HepG2 (cell line): ENCODE measurements at regions not wholly inside any gene's neighbourhood (a gene's known extent, or its start where the extent isn't known, plus 50 kb on each side); places are given as distances from the start of the nearest gene placed in this dataset.

Experiments used
- ATAC-seq: fragments of 200-7000 bp; cut with Tn5 transposase; 3 replicates; pipeline ENCODE4 v1.9.1; 2020; ENCODE audit warnings: mild to moderate bottlenecking, moderate library complexity
- BruUV-seq: library from RNA; stranded (reverse); fragments of 400-500 nt; replicated peaks from 2 replicates; lab custom pipeline; 2021; lab: Mats Ljungman, UMichigan
- CTCF ChIA-PET: fragments of 300-600 bp; formaldehyde crosslinking; extraction: SDS; loops from one replicate; lab custom pipeline; 2021; ENCODE audit warnings: low total read pairs, inconsistent platforms, low intra/inter-chr PET ratio; lab: Yijun Ruan, JAX
- POLR2A ChIA-PET: fragments of 350-600 bp; sonication (Branson Sonifier 250); formaldehyde crosslinking; loops from one replicate; lab custom pipeline; 2020; ENCODE audit warnings: antibody characterized with exemption, inconsistent platforms; lab: Yijun Ruan, JAX
- DNase-seq: peaks from one replicate; pipeline ENCODE4 v3.0.0-alpha.2; 2015; ENCODE audit warnings: low spot score
- FAIRE-seq: peaks from 3 replicates; lab custom pipeline; 2011; peaks lifted over from hg19 to GRCh38; lab: Jason Lieb, UNC
- H2AFZ ChIP-seq: one replicate; pipeline ENCODE4 v1.6.1; 2011; ENCODE audit warnings: low read length, inconsistent platforms
- H3K27ac ChIP-seq: fragments of 300-600 bp; 3 replicates; pipeline ENCODE4 v1.8.0; 2011; ENCODE audit warnings: mixed run types, mild to moderate bottlenecking, mixed read lengths, low read length, inconsistent platforms; ENCODE audit not compliant: insufficient read depth; ENCODE audit errors: extremely low read length
- H3K27me3 ChIP-seq, 2 experiments: fragments of 200-600 bp in 1 of 2; 2 replicates in 1 of 2; 3 replicates in 1 of 2; pipeline versions ENCODE4 v1.6.0 to v1.8.0; 2011; ENCODE audit warnings: low read length in 2 of 2, mild to moderate bottlenecking in 2 of 2, moderate library complexity in 2 of 2, inconsistent platforms in 1 of 2; ENCODE audit not compliant: insufficient read depth in 2 of 2, control insufficient read depth in 1 of 2
- H3K36me3 ChIP-seq, 2 experiments: fragments of 200-600 bp in 1 of 2; replicated peaks in 1 of 2; 2 replicates in 1 of 2; 3 replicates in 1 of 2; pipeline versions ENCODE4 v1.5.1 to v1.8.0; 2011; ENCODE audit warnings: low read length in 2 of 2, inconsistent platforms in 1 of 2; ENCODE audit not compliant: insufficient read depth in 2 of 2, control insufficient read depth in 1 of 2
- H3K4me1 ChIP-seq: 2 replicates; pipeline ENCODE4 v1.5.1; 2012; ENCODE audit warnings: low read length, inconsistent platforms; ENCODE audit not compliant: insufficient read depth
- H3K4me2 ChIP-seq: 2 replicates; pipeline ENCODE4 v1.6.0; 2011; ENCODE audit warnings: low read depth, low read length, inconsistent platforms
- H3K4me3 ChIP-seq, 3 experiments: fragments of 200-600 bp in 1 of 3; sonication (generic), shearing (Covaris generic) in 1 of 3; replicated peaks in 1 of 3; 2 replicates each; pipeline ENCODE4 v1.5.1; 2011 to 2016; ENCODE audit warnings: low read length in 3 of 3, inconsistent platforms in 2 of 3, low read depth in 2 of 3, mild to moderate bottlenecking in 2 of 3, control low read depth in 1 of 3, mixed read lengths in 1 of 3; ENCODE audit not compliant: insufficient read depth in 1 of 3
- H3K79me2 ChIP-seq: one replicate; pipeline ENCODE4 v1.6.1; 2011; ENCODE audit warnings: low read length, inconsistent platforms; ENCODE audit not compliant: insufficient read depth
- H3K9ac ChIP-seq: 2 replicates; pipeline ENCODE4 v1.6.0; 2011; ENCODE audit warnings: mild to moderate bottlenecking, low read depth, low read length, inconsistent platforms; ENCODE audit not compliant: insufficient read depth
- H3K9me3 ChIP-seq: 2 replicates; pipeline ENCODE4 v1.5.1; 2012; ENCODE audit warnings: mild to moderate bottlenecking, low read length
- H4K20me1 ChIP-seq: 2 replicates; pipeline ENCODE4 v1.6.0; 2011; ENCODE audit warnings: inconsistent platforms, mild to moderate bottlenecking, low read length, moderate library complexity; ENCODE audit not compliant: insufficient read depth
- ATF2 ChIP-seq: sonication (generic); formaldehyde crosslinking; IDR thresholded peaks from 2 replicates; pipeline ENCODE4 v1.4.0; 2020; ENCODE audit warnings: missing genetic modification reagents
- DDIT3 ChIP-seq: sonication (generic); formaldehyde crosslinking; IDR thresholded peaks from 2 replicates; pipeline ENCODE4 v1.4.0; 2020; ENCODE audit warnings: mild to moderate bottlenecking, missing genetic modification reagents
- PRDM4 ChIP-seq: sonication (generic); formaldehyde crosslinking; IDR thresholded peaks from 2 replicates; pipeline ENCODE4 v1.9.0; 2021; ENCODE audit warnings: missing genetic modification reagents, borderline replicate concordance
- PREB ChIP-seq: sonication (generic); formaldehyde crosslinking; IDR thresholded peaks from 2 replicates; pipeline ENCODE4 v1.4.0; 2020; ENCODE audit warnings: missing genetic modification reagents
- REST ChIP-seq, 2 experiments: IDR thresholded peaks; 2 replicates each; pipeline ENCODE4 v1.6.1; 2011 to 2012; ENCODE audit warnings: low read length in 2 of 2, borderline replicate concordance in 1 of 2, low read depth in 1 of 2, mild to moderate bottlenecking in 1 of 2, moderate library complexity in 1 of 2
- SATB2 ChIP-seq: sonication (generic); formaldehyde crosslinking; IDR thresholded peaks from 2 replicates; pipeline ENCODE4 v1.5.0; 2020; ENCODE audit warnings: missing genetic modification reagents
- ZNF12 ChIP-seq: sonication (generic); formaldehyde crosslinking; IDR thresholded peaks from 2 replicates; pipeline ENCODE4 v1.5.0; 2020; ENCODE audit warnings: missing genetic modification reagents
- ZNF17 ChIP-seq: sonication (generic); formaldehyde crosslinking; IDR thresholded peaks from 2 replicates; pipeline ENCODE4 v1.5.0; 2020; ENCODE audit warnings: mild to moderate bottlenecking, missing genetic modification reagents
- WGBS: methylation state at CpG from one replicate; pipeline ENCODE4 v1.1.6; 2017; ENCODE audit warnings: low lambda C conversion rate; 5-methylcytosine and 5-hydroxymethylcytosine counted together
- in situ Hi-C: cut with HindIII; loops from 2 replicates; pipeline ENCODE4 v1.10.0; 2017; ENCODE audit warnings: low pct_unique_long_range_greater_than_20kb; ENCODE audit not compliant: extremely low pct_ligation_motif_present
- intact Hi-C: fragments of 100-400 bp; cut with micrococcal nuclease; formaldehyde crosslinking; loops from one replicate; pipeline ENCODE4 v1.10.0; 2022; ENCODE audit not compliant: unreplicated experiment

GRCh38 chr6:3523271-3523670 lies 66.4 kb upstream of the SLC22A23 start (continued):
- TF ChIP-seq PREB (CRISPR knock-in tag) (no peak), ZNF12 (no peak), DDIT3 (CRISPR knock-in tag) (no peak), ZNF17 (CRISPR knock-in tag) (no peak)
- TF ChIP-seq, all 625 proteins: peak for 0

- POLR2A ChIA-PET: no interaction called here
- Histone ChIP-seq H4K20me1 (no peaks in the 10 kb centered on the region), H3K4me2 (no peak overlapping the region), H3K9ac (no peak overlapping the region), H3K9me3 (no peaks in the 10 kb centered on the region), H3K4me3 (no peak overlapping the region), H2AFZ (no peak overlapping the region), H3K27me3 (peaks cover 3 to 63% of the 10 kb centered on the region in 2 experiments; a peak in 4 of 5 replicates), H3K4me1 (peaks cover 26% of the 10 kb centered on the region), H3K27ac (no peak overlapping the region), H3K36me3 (no peaks in the 10 kb centered on the region), H3K79me2 (no peaks in the 10 kb centered on the region)
- CTCF ChIA-PET: no interaction called here
- DNase-seq (no peak), FAIRE-seq (no peak), ATAC-seq (no peak)
- in situ Hi-C loops: no loop called here
- no TSS peak for BruUV-seq
- under 1% methylated on average over 7 of the region's 7 CpGs for WGBS
- intact Hi-C loops: no loop called here
- TF ChIP-seq ATF2 (CRISPR knock-in tag): no peak
- no peak for TF ChIP-seq PREB (CRISPR knock-in tag)
- no peak for TF ChIP-seq SATB2 (CRISPR knock-in tag)
- no peak for TF ChIP-seq REST (IDR thresholded peaks at IDR 0.05; ENCODE audit: borderline replicate concordance in 1 of 2, low read depth in 1 of 2, low read length in 2 of 2)
- no peak for TF ChIP-seq PRDM4 (CRISPR knock-in tag)
These were observed 65.9 kb upstream of the SLC22A23 start for GRCh38 chr6:3522561-3523260.
